Rectal smooth muscle tissue (tissue), 1 donor: ENCODE measurements at regions not wholly inside any gene's neighbourhood (a gene's known extent, or its start where the extent isn't known, plus 50 kb on each side); places are given as distances from the start of the nearest gene placed in this dataset.
A peak's percentile ranks its signal among the peaks of the same experiment; 100 is the strongest.
"Not testable (repeated sequence)": the region's sequence is repeated elsewhere in the genome, so short reads cannot be mapped to it uniquely, and the experiment has no call there.

Experiments used
- H3K27ac ChIP-seq: one replicate; pipeline ENCODE4 v1.7.0; 2013; ENCODE audit warnings: low read depth, low read length, inconsistent platforms
- H3K27me3 ChIP-seq: one replicate; pipeline ENCODE4 v1.7.0; 2013; ENCODE audit warnings: low read length; ENCODE audit not compliant: control insufficient read depth, insufficient read depth
- H3K36me3 ChIP-seq: one replicate; pipeline ENCODE4 v1.7.0; 2013; ENCODE audit warnings: low read length; ENCODE audit not compliant: control insufficient read depth, insufficient read depth
- H3K4me1 ChIP-seq: one replicate; pipeline ENCODE4 v1.7.0; 2013; ENCODE audit warnings: low read length; ENCODE audit not compliant: control insufficient read depth, insufficient read depth
- H3K4me3 ChIP-seq: one replicate; pipeline ENCODE4 v1.7.0; 2013; ENCODE audit warnings: low read length
- H3K9ac ChIP-seq: one replicate; pipeline ENCODE4 v1.7.0; 2013; ENCODE audit warnings: low read length

- H3K27ac ChIP-seq = no peak overlapping the region
- no peaks in the 10 kb centered on the region for H3K4me1 ChIP-seq
- H3K4me3 ChIP-seq = no peak overlapping the region
These were observed 51.3 kb upstream of the SUB1 start for GRCh38 chr5:32534041-32534440.

DNA sequence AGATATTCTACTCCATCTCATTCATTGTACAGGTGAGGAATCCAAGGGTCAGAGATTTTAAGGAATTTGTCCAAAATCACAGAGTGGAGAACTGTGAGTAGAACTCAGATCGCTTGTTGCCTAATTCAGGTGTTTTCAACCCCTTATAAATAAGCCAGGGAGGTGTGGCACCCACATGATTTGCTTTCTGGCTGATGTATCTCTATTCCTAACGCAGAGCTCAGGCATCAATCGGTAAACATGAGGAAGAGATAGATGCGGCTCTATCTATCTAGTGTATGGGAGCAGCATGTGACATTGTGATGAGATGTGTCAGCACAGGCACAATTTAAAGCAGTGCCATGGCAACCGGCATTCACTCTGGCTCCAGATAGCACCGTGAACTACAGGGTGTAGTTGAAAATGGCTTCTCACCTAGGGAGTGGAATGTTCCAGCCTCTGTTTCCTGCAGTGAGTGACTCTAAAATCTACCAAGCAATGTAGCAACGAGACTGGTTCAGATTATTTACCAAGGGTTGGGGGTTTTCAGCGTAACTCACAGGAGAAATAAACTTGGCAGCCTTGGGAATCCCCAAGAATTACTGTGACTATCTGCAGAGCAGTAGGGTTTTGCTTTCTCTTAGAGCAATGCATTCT lies 53.4 kb upstream of the SUB1 start:
- Histone ChIP-seq H3K4me1 (no peaks in the 10 kb centered on the region), H3K27ac (no peak overlapping the region), H3K36me3 (no peaks in the 10 kb centered on the region), H3K9ac (no peak overlapping the region), H3K27me3 (no peaks in the 10 kb centered on the region), H3K4me3 (peak overlapping the region; percentile 29)

More at GRCh38 chr5:32534041-32534440, 51.3 kb upstream of the SUB1 start:
- no peaks in the 10 kb centered on the region for H3K36me3 ChIP-seq
- no peaks in the 10 kb centered on the region for H3K27me3 ChIP-seq
- no peak overlapping the region for H3K9ac ChIP-seq

GRCh38 chr5:32527321-32527720 lies 58.0 kb upstream of the SUB1 start:
- H3K27me3 ChIP-seq, H3K27ac ChIP-seq, H3K4me3 ChIP-seq, H3K9ac ChIP-seq, H3K36me3 ChIP-seq, H3K4me1 ChIP-seq: not testable (repeated sequence)

- Histone ChIP-seq H3K4me3 (no peak overlapping the region), H3K27ac (no peak overlapping the region), H3K27me3 (no peaks in the 10 kb centered on the region), H3K4me1 (no peaks in the 10 kb centered on the region), H3K36me3 (no peaks in the 10 kb centered on the region), H3K9ac (no peak overlapping the region)
These were observed 58.5 kb upstream of the SUB1 start for GRCh38 chr5:32526810-32527209.

DNA sequence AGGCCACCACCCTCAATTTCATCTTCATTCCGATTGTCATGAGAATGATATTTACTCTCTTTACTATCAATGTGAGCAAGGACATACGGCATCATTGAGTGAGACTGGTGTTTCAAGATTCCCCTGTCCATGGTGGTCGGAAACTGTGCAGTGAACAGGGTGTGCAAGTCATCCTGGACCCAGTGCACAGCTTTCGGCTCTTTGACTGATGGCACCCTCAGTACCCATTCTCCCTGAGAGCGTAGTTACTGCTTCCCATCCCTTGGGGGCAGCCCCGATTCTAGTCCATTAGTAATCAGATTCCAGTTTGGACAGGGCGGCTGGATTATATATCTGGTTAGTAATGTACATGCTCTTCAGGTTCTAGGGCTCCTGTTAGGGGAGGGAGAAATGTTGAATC lies 61.7 kb upstream of the SUB1 start:
- no peaks in the 10 kb centered on the region for H3K36me3 ChIP-seq
- H3K4me3 ChIP-seq = no peak overlapping the region
- no peaks in the 10 kb centered on the region for H3K4me1 ChIP-seq
- H3K9ac ChIP-seq = no peak overlapping the region
- no peaks in the 10 kb centered on the region for H3K27me3 ChIP-seq
- no peak overlapping the region for H3K27ac ChIP-seq

- H3K27me3 ChIP-seq = no peaks in the 10 kb centered on the region
These were observed 62.8 kb upstream of the SUB1 start for GRCh38 chr5:32522429-32523143.

GRCh38 chr5:32521481-32521880 lies 63.9 kb upstream of the SUB1 start:
- no peaks in the 10 kb centered on the region for H3K4me1 ChIP-seq
- H3K27ac ChIP-seq = no peak overlapping the region
- H3K36me3 ChIP-seq = no peaks in the 10 kb centered on the region
- H3K9ac ChIP-seq = no peak overlapping the region
- H3K4me3 ChIP-seq = no peak overlapping the region
- H3K27me3 ChIP-seq = no peaks in the 10 kb centered on the region

More at GRCh38 chr5:32522429-32523143, 62.8 kb upstream of the SUB1 start:
- Histone ChIP-seq H3K4me1 (no peaks in the 10 kb centered on the region), H3K27ac (no peak overlapping the region), H3K9ac (no peak overlapping the region), H3K4me3 (no peak overlapping the region), H3K36me3 (no peaks in the 10 kb centered on the region)

DNA sequence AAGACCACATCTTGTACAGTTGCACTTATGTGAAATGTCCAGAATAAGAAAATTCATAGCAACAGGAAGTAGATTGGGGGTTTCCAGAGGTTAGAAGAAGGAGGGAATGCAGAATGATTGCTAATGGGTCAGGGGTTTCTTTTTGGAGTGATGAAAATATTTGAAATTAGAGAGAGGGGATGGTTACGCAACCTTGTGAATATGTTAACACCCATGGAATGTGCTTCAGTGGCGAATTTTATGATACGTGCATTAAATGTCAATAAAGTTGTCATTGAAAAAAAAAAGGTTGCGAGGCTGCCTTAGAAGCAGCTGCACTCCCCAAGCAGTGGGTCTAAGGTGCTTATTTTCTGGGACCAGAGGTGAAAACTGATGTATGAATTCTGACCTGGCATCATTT lies 64.4 kb upstream of the SUB1 start:
- no peak overlapping the region for H3K4me3 ChIP-seq
- no peak overlapping the region for H3K9ac ChIP-seq
- no peaks in the 10 kb centered on the region for H3K27me3 ChIP-seq
- no peak overlapping the region for H3K27ac ChIP-seq
- no peaks in the 10 kb centered on the region for H3K4me1 ChIP-seq
- H3K36me3 ChIP-seq = no peaks in the 10 kb centered on the region

DNA sequence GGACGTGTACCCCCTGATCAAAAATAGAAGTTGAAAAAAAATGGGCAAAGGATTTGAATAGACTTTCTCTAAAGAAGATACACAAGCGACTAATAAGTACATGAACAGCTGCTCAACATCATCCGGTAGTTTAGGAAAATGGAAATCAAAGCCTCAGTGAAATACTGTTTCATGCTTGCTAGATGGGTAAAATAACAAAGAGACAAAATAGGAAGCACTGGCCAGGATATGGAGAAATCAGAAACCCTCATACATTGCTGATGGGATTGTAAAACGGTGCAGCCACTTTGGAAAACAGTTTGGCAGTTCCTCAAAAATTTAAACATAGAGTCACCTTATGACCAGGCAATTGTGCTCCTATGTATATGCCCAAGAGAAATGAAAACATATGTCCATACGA lies 65.0 kb upstream of the SUB1 start:
- H3K4me3 ChIP-seq = no peak overlapping the region
- no peak overlapping the region for H3K27ac ChIP-seq
- H3K9ac ChIP-seq = no peak overlapping the region
- H3K36me3 ChIP-seq = no peaks in the 10 kb centered on the region
- H3K27me3 ChIP-seq = no peaks in the 10 kb centered on the region
- no peaks in the 10 kb centered on the region for H3K4me1 ChIP-seq

DNA sequence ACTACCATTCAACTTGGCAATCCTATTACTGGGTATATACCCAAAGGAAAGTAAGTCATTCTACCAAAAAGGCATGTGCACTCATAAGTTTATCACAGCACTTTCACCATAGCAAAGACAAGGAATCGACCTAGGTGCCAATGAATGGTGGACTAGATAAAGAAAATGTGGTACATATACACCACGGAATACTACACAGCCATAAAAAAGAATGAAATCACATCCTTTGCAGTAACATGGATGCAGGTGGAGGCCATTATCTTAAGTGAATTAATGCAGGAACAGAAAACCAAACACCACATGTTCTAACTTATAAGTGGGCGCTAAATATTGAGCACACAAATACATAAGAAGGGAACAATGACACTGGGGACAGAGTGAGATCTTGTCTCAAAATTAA lies 65.8 kb upstream of the SUB1 start:
- Histone ChIP-seq H3K9ac (no peak overlapping the region), H3K4me3 (no peak overlapping the region), H3K36me3 (no peaks in the 10 kb centered on the region), H3K27ac (no peak overlapping the region), H3K27me3 (no peaks in the 10 kb centered on the region), H3K4me1 (no peaks in the 10 kb centered on the region)

- Histone ChIP-seq H3K36me3 (no peaks in the 10 kb centered on the region), H3K4me1 (no peaks in the 10 kb centered on the region)
These were observed 70.3 kb upstream of the ZFR start for GRCh38 chr5:32514806-32515205.

GRCh38 chr5:32512926-32513325 lies 68.4 kb upstream of the ZFR start:
- no peaks in the 10 kb centered on the region for H3K4me1 ChIP-seq
- no peak overlapping the region for H3K9ac ChIP-seq
- no peaks in the 10 kb centered on the region for H3K36me3 ChIP-seq
- no peak overlapping the region for H3K4me3 ChIP-seq
- no peak overlapping the region for H3K27ac ChIP-seq
- H3K27me3 ChIP-seq = no peaks in the 10 kb centered on the region

More at GRCh38 chr5:32514806-32515205, 70.3 kb upstream of the ZFR start:
- H3K27me3 ChIP-seq = no peaks in the 10 kb centered on the region
- no peak overlapping the region for H3K27ac ChIP-seq
- H3K4me3 ChIP-seq = no peak overlapping the region
- no peak overlapping the region for H3K9ac ChIP-seq

GRCh38 chr5:32511776-32512374 lies 67.3 kb upstream of the ZFR start:
- Histone ChIP-seq H3K4me1 (peaks cover under 1% of the 10 kb centered on the region), H3K27ac (no peak overlapping the region), H3K4me3 (no peak overlapping the region), H3K27me3 (no peaks in the 10 kb centered on the region), H3K9ac (no peak overlapping the region), H3K36me3 (no peaks in the 10 kb centered on the region)
